D341Med (cell line): ENCODE measurements at regions not wholly inside any gene's neighbourhood (a gene's known extent, or its start where the extent isn't known, plus 50 kb on each side); places are given as distances from the start of the nearest gene placed in this dataset.

Experiments
- DNase-seq: peaks from one replicate; pipeline ENCODE4 v3.0.0; 2012; ENCODE audit warnings: low spot score

DNA sequence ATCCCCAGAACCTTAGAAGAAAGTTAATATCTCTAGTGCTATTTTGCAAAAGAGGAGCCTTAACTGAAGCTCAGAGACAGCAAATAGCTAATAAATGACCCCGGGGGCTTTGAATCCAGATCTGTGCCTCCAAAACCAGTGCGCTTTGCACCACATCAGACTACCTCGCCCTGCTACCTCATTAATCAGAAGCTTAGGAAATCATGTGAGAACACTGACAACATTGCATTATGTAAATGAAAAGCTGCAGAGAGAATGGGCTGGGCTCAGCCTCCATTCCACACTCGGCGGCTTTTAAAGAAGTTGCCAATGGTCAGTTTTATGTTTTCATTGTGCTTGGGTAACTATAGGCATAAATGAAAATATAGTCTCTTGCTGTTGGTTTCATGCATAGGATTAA lies 54.0 kb upstream of the STMND1 start:
- DNase-seq: no peak

- DNase-seq: no peak
Observed at GRCh38 chr6:17045581-17046322, 56.1 kb upstream of the STMND1 start.

- DNase-seq: no peak
Observed at GRCh38 chr6:17043148-17043522, 58.7 kb upstream of the STMND1 start.

DNA sequence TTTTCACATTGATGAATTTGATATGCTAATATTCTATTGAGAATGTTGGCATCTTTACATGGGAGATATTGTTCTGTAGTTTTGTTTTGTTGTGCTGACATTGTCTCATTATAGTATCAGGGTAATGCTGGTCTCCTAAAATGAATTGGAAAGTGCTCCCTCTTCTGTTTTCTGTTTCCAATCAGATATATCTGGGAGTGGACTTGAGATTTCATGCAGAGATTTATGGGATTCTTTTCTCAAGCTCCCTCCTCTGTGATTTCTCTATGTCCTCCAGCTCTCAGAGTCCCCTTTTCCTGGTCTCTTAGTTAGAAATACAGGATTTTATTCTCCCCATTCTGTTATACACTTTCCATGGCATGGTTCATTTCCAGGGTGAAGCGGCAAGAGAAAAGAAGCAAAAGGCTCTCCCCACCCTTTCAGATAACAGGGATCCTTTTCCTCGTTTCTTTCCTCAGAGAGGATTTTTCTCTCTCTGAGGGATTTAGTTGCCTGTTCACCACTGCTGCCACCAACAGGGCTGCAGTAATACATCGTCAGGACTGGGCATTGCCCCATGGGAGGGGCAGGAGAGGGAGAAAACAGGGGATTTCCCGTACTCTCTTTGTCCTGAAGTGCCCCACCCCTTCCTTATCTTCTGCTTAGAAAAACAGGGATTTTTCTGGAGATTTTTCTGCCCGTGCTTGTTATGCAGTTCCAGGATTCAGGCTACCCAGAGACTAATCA lies 59.3 kb upstream of the STMND1 start:
- DNase-seq: peak; percentile 47

DNA sequence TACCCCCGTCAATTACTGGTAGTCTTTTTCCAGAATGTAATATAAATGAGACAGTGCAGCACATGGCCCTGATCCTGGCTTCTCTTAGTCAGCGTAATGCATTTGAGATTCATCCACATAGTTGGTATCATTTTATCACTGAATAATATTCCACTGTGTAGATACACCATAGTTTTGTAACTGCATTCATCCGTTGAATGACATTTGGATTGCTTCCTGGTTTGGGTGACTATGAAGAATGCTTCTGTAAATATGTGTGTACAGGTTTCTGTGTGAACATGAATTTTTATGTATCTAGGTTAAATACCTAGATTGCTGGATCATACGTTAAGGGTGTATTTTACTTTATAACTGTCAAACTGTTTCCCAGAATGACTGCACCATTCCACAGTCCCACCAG lies 62.6 kb upstream of the STMND1 start:
- no peak for DNase-seq

DNA sequence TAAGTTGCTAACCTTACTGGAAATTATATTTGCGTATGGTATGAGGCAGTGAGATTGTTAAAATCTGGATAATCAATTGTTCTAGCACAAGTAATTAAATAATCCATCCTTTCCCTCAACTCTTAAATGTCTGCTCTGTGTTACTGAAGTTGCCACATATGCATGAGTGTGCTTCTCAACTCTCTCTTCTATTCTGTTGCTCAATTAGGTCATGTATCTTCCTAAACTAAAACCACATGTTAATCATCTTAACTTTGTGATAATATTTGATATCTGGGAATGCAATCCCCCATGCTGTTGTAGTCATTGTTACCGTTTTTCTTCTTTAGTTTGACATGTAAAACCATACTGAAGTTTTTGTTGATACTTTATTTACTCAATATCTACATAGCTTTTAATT lies 63.5 kb upstream of the STMND1 start:
- no peak for DNase-seq

- DNase-seq: no peak
Observed at GRCh38 chr6:17036065-17036393, 65.8 kb upstream of the STMND1 start.

DNA sequence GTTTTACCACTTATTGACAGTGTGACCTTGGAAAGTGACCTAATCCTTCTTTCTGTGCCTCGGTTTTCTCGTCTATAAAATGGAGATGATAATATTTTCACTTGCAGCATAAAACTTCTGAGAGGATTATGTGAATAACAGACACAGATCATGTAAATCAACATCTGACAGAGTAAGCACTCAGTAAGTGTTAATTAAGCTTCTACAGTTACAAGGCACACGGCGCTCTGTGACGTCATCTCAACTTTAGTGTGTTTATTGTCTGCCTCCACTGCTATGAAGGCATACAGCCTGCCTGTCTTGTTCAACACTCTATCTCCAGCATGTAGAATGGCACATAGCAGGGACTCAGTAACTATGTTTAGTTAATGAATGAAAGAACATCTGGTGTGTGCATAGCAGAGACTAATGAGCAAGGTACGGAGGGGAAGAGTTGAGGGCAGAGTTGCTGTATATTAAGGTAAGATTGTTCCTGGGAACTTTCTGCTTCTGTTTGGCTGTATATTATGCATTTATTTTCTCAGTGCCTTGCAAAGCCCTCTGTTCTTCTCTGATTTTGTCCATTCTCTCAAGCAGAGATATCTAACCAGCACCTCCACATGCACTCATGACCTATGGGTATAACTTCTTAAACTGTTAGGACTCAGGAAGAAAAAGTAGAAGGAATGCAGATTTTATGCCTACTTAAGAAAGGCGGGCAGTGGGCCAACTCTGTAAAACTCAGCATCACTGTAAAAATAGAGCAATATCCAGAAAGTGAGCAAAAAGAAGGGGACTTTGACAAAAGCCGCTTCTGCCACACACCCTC lies 66.4 kb upstream of the STMND1 start:
- no peak for DNase-seq

- no peak for DNase-seq
Observed at GRCh38 chr6:17033746-17034145, 68.1 kb upstream of the STMND1 start.

GRCh38 chr6:17032988-17033634 lies 68.7 kb upstream of the STMND1 start:
- DNase-seq: no peak

DNA sequence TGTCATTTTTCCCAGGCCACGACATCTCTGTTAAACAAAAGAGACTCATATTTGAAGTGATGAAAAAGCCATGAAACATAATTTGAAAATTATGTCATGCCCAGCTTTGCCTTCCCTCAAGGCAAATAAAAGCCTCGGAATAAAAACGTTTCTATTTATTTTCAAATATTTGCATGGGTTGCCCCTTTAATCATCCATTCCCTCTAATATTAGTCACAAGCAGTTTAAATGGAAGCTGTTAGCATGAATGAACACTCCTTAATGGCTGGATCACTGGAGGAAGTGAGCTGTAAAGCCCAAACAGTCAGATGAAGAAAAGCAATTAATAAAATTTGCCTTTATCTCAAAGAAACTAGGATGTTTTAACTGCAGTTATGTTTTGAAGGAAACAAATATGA lies 69.3 kb upstream of the STMND1 start:
- no peak for DNase-seq

GRCh38 chr6:17031961-17032360 lies 69.9 kb upstream of the STMND1 start:
- DNase-seq: no peak

DNA sequence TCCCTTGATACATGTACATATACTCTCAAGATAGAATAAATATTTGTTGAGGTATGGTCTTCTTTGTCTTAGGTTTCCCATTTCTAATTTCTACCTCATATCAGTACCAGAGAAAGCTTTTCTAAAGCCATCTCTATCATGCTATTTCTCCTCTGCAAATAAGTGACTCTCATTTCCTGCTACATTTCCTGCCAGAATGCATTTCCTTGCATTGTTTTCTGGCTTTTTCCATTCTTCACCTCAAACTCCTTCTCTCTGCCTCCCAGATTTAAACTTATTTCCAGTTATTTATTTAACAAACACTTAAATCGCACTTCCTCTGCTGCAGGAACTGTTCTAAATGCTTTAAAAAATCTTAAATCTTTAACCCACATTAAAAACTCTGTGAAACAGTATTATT lies 74.4 kb upstream of the STMND1 start:
- no peak for DNase-seq

- DNase-seq: no peak
Observed at GRCh38 chr6:17022604-17023003, 79.2 kb upstream of the STMND1 start.

- no peak for DNase-seq
Observed at GRCh38 chr6:17021539-17021889, 80.3 kb upstream of the STMND1 start.

- DNase-seq: no peak
Observed at GRCh38 chr6:17020889-17021538, 80.8 kb upstream of the STMND1 start.

DNA sequence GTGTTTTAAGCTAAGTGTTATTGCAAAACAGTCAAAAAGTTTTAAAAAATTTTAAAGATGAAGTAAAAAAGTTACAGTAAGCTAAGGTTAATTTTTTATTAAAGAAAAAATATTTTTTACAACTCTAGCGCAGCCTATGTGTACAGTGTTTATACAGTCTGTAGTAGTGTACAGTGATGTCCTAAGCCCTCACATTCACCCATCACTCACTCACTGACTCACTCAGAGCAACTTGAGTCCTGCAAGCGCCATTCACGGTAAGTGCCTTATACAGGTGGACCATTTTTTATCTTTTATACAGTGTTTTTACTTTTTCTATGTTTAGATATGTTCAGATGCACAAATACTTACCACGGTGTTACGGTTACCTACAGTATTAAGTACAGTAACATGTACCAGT lies 83.4 kb upstream of the STMND1 start:
- DNase-seq: no peak

GRCh38 chr6:17017416-17017815 lies 84.4 kb upstream of the STMND1 start:
- DNase-seq: no peak

GRCh38 chr6:17015551-17016381 lies 86.1 kb upstream of the STMND1 start:
- DNase-seq: no peak

- no peak for DNase-seq
Observed at GRCh38 chr6:17015144-17015543, 86.7 kb upstream of the STMND1 start.

DNA sequence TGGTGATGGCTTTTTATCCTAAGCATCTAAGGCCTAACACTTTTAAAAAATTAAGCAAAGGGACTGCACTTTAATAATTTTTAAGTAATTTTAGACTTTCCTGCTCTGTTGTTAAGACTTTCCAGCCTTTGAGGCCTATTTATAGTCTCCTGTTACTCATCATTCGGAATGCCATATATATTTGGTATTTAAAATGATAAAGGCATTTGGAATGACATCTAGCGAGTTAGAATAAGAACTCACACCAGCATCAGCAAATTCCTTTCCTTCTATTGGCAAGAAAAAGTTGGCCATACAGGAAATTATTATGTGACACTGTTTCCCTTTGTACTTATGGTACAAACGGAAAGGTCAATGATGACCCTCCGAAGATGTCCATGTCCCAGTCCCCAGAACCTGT lies 88.1 kb upstream of the STMND1 start:
- no peak for DNase-seq
